ENCODE measurements at regions not wholly inside any gene's neighbourhood (a gene's known extent, or its start where the extent isn't known, plus 50 kb on each side); places are given as distances from the start of the nearest gene placed in this dataset.

DNA sequence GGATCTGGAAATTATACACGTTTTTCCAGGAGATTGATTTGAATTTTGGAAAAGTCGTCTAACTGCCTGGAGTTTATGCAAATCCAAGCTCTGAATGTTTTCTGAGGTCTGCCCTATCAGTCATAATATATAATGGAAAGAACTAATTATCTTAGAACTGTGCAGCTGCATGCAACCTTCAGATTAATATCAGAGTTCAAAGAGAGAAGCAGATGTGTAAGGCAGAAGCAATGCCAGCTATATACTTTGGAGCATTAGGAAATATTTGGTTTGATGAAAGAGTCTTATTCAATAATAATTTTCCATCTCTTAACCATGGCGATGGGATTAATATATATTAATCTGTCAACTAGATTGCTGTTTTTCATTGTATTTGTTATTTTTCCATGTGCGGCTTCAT lies 500.9 kb downstream of the NEBL start:
- TF ChIP-seq ZBTB43 (CRISPR knock-in tag; IDR thresholded peaks at IDR 0.05): no peak
- TF ChIP-seq, protein P1, sequence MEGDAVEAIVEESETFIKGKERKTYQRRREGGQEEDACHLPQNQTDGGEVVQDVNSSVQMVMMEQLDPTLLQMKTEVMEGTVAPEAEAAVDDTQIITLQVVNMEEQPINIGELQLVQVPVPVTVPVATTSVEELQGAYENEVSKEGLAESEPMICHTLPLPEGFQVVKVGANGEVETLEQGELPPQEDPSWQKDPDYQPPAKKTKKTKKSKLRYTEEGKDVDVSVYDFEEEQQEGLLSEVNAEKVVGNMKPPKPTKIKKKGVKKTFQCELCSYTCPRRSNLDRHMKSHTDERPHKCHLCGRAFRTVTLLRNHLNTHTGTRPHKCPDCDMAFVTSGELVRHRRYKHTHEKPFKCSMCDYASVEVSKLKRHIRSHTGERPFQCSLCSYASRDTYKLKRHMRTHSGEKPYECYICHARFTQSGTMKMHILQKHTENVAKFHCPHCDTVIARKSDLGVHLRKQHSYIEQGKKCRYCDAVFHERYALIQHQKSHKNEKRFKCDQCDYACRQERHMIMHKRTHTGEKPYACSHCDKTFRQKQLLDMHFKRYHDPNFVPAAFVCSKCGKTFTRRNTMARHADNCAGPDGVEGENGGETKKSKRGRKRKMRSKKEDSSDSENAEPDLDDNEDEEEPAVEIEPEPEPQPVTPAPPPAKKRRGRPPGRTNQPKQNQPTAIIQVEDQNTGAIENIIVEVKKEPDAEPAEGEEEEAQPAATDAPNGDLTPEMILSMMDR (IDR thresholded peaks at IDR 0.05): no peak
- TF ChIP-seq ELF4 (CRISPR knock-in tag; IDR thresholded peaks at IDR 0.05; ENCODE audit: low read depth): no peak
- TF ChIP-seq, protein P2, sequence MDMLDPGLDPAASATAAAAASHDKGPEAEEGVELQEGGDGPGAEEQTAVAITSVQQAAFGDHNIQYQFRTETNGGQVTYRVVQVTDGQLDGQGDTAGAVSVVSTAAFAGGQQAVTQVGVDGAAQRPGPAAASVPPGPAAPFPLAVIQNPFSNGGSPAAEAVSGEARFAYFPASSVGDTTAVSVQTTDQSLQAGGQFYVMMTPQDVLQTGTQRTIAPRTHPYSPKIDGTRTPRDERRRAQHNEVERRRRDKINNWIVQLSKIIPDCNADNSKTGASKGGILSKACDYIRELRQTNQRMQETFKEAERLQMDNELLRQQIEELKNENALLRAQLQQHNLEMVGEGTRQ (CRISPR knock-in tag; IDR thresholded peaks at IDR 0.05): no peak
- TF ChIP-seq ZNF423 (CRISPR knock-in tag; IDR thresholded peaks at IDR 0.05): no peak
- TF ChIP-seq, protein P3, sequence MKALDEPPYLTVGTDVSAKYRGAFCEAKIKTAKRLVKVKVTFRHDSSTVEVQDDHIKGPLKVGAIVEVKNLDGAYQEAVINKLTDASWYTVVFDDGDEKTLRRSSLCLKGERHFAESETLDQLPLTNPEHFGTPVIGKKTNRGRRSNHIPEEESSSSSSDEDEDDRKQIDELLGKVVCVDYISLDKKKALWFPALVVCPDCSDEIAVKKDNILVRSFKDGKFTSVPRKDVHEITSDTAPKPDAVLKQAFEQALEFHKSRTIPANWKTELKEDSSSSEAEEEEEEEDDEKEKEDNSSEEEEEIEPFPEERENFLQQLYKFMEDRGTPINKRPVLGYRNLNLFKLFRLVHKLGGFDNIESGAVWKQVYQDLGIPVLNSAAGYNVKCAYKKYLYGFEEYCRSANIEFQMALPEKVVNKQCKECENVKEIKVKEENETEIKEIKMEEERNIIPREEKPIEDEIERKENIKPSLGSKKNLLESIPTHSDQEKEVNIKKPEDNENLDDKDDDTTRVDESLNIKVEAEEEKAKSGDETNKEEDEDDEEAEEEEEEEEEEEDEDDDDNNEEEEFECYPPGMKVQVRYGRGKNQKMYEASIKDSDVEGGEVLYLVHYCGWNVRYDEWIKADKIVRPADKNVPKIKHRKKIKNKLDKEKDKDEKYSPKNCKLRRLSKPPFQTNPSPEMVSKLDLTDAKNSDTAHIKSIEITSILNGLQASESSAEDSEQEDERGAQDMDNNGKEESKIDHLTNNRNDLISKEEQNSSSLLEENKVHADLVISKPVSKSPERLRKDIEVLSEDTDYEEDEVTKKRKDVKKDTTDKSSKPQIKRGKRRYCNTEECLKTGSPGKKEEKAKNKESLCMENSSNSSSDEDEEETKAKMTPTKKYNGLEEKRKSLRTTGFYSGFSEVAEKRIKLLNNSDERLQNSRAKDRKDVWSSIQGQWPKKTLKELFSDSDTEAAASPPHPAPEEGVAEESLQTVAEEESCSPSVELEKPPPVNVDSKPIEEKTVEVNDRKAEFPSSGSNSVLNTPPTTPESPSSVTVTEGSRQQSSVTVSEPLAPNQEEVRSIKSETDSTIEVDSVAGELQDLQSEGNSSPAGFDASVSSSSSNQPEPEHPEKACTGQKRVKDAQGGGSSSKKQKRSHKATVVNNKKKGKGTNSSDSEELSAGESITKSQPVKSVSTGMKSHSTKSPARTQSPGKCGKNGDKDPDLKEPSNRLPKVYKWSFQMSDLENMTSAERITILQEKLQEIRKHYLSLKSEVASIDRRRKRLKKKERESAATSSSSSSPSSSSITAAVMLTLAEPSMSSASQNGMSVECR (CRISPR knock-in tag; IDR thresholded peaks at IDR 0.05; ENCODE audit: borderline replicate concordance): no peak

All from WTC11 (cell line).